ENCODE measurements at regions not wholly inside any gene's neighbourhood (a gene's known extent, or its start where the extent isn't known, plus 50 kb on each side); places are given as distances from the start of the nearest gene placed in this dataset.
"Not testable (repeated sequence)": the region's sequence is repeated elsewhere in the genome, so short reads cannot be mapped to it uniquely, and the experiment has no call there.

DNA sequence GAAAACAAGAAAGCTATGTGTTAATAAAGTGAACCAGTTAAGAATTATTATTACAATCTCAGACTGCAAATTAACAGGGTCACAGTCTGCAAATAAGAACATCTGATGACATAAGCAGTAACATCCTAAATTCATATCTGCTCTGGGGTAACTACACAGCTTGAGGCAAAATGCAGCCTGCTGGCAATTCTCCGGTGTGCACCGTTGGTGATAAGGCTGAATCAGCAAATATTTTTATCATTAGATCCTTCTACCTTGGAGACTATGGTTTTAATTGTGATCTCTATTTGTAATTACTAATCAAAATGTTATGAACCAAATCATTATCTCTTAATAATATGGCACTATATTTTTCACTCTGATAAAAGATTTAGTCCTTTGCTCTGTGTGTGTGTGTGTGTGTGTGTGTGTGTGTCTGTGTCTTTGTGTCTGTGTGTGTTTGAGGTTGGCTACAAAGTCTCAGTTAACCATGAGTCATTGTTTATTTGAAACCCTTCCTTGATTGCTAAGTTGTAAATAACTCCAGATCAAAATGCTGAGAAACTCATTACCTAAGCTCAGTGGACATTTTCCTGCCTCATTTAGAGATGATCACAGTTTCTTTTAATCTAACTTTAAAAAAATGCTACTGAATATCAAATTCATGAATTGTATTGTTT lies 442.6 kb downstream of the GXYLT1 start:
- peak; percentile 24 for DNase-seq (ENCODE audit: low read depth, low spot score)
- no peak overlapping the region for H3K27ac ChIP-seq

DNA sequence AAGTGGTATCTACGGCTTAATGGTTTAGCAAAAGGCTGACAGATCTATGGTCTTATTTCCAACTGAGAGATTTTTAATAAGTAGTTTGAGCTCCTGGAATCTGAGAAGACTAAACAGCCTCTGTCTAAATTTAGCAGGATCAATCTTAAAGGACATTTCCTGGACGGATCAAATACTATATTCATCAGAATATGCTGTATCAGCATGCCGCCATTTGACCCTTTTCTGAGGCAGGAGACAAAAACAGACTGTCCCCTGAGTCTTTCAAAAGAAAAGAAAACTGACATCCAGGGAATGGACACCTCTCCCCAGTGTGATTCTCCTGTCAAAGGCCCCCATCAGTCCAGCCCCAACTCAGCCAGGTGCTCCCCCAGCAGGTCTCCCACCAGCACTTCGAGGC lies 443.7 kb downstream of the GXYLT1 start:
- no peak for DNase-seq (ENCODE audit: low read depth, low spot score)
- no peak overlapping the region for H3K27ac ChIP-seq

DNA sequence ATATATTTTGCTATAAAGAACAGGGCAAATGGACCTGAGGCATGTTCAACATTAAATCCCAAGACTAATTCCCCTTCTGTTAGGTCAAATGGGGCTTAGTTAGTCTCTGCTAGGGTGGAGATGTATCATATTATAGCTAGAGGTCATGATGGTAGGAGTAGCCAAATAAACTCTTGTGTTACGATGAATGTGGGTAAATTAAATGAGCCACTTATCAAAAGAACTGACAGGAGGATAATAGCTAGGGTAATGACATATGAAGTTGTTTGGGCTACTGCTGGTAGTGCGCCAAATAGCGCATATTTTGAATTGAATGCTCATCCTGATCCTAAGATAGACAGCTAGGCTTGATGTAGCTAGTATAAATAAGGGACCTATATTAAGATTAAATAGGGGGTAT lies 445.0 kb downstream of the GXYLT1 start:
- no peak for DNase-seq (ENCODE audit: low read depth, low spot score)
- no peak overlapping the region for H3K27ac ChIP-seq

DNA sequence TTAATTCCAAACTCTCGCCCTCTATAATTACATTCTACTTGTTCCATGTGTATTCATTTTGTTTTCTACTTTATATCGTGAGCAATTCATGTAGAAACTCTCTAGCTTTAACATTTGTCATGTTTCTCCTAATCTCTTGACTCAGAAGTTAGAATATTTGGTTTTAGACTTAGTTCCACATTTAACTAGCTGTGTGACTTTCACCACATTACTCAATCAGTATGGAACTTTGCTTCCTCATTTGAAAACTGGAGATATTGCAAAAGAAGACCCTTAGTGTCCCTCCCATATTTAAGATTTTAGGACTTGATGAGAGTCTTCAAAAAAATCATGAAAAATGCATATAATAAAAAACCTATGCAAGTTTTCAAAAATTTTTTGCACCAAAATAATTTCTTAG lies 447.5 kb downstream of the GXYLT1 start:
- no peak overlapping the region for H3K27ac ChIP-seq
- DNase-seq (ENCODE audit: low read depth, low spot score) = no peak

DNA sequence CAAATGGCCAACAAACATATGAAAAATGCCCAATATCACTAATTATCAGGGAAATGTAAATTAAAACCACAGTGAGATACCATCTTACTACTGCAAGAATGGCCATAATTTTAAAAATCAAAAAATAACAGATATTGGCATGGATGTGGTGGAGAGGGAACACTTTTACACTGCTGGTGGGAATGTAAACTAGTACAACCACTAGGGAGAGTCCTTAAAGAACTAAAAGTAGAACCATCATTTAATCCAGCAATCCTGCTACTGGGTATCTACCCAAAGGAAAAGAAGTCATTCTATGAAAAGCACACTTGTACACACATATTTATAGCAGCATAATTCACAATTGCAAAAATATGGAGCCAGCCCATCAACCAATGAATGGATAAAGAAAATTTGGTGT lies 459.7 kb downstream of the GXYLT1 start:
- no peak for DNase-seq (ENCODE audit: low read depth, low spot score)
- H3K27ac ChIP-seq = no peak overlapping the region

DNA sequence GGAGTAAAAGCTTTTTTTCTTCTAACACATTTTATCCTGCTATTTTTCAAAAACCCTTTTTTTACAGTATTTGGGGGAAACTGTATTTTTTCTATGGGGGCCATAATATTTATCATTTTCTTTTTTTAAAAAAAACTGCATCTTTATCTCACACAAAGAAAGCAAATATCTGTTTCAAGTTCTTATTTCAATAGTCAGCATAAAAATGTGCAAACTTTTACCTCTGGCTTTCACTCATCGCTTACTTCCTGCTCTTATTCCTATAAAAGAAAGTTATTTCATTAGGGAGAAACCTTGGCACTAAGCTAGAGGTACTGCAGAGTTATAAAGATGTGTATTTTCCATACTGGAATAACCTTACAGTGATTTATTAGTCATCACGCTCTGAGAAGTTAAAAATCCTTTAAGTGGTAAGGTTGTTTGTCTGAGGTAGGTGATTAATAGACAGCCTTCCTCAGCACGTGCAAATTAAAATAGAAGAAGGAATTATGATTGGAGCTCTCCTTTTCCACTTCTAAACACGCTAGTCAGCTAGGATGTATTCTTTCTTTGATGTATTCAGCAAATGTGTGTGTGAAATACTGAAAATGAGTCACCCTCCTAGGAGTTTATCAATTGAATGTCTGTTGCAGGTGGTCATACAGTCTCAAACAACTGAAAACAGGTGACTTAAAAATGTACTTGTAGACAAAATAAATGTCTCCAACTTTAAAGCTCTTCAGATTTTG lies 461.0 kb downstream of the GXYLT1 start:
- no peak for DNase-seq (ENCODE audit: low read depth, low spot score)
- H3K27ac ChIP-seq = no peak overlapping the region

DNA sequence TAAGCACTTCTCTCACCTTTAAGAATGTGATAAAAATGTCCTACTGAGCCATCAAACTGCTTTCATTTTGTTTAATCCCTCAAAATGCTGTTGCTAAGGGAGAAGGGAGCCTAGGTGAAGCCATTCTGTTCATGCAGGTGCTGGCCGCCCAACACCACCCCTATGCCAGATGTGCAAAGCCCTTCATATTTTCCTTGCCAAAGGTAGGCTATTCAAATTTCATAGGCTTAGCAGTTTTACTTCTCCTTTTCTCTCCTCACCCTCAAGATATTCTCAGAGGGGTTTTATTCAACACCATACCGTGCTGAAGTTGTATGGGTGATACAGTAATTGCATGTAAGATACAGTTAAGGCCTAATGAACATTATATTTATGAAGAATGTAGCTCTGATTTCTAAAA lies 461.7 kb downstream of the GXYLT1 start:
- H3K27ac ChIP-seq = no peak overlapping the region
- no peak for DNase-seq (ENCODE audit: low read depth, low spot score)

DNA sequence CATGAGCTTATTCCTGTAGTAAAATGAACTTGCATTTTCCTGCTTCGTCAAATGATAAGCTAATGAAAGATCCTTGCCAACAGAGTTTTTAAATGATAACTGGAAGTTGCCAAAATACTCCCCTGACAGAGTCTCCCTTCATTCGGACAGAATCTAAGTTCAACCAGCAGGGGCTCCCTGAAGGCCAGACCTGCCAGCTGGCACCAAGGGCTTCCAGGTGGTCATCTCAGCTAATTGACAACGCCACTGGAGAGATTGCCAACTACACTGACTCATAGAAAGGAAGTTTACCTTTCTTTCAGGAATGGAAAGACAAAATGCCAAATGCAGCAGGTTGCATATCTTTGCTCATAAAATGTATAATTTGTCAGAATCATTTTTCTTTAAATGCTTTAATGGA lies 462.8 kb downstream of the GXYLT1 start:
- no peak overlapping the region for H3K27ac ChIP-seq
- DNase-seq (ENCODE audit: low read depth, low spot score) = no peak

DNA sequence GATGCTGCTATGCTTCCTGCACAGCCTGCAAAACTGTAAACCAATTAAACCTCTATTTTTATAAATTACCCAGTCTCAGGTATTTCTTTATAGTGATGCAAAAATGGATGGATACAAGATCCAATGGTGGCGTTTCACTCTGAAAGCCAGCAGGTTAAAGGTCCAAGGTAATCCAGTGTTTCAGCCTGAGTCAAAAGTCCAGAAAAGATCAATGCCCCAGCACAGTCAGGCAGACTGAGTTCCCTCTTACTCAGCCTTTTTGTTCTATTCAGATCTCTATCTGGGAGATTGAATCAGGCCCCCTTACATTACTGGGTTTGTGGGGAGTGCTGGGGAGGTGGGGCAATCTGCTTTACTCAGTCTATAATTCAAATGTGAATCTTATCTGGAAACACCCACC lies 464.5 kb downstream of the GXYLT1 start:
- DNase-seq (ENCODE audit: low read depth, low spot score) = no peak
- no peak overlapping the region for H3K27ac ChIP-seq

DNA sequence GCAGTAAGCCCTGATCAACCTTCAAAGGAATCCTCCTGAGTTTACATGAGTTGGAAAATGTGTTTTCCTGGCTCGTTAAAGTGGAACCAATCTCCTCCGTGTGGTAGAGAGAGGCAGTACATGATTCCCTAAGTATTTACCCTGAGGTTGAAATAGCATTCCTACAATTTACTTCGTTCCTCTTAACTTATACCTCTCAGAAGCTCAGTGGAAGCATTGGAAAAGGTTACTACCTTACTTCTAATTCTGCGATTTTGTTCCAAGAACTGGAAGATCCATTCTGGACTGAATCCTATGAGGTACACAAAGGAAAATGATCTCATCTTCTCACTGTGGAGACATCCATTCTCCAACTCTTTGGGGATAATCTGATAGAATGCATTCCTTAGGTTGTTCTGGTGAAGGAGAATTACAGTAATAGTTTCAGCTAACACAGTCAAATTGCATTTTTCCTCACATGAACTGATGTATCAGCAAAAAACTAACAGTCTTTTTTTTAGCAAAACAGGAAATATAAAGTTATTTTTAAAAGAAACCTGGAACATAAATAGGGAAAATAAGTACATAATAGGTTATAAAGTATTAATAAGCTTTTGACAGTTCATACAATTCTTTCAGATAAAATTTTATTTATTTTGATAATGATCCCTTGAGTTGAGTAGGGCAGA lies 475.6 kb downstream of the PDZRN4 start:
- DNase-seq (ENCODE audit: low read depth, low spot score) = no peak
- H3K27ac ChIP-seq = no peak overlapping the region

DNA sequence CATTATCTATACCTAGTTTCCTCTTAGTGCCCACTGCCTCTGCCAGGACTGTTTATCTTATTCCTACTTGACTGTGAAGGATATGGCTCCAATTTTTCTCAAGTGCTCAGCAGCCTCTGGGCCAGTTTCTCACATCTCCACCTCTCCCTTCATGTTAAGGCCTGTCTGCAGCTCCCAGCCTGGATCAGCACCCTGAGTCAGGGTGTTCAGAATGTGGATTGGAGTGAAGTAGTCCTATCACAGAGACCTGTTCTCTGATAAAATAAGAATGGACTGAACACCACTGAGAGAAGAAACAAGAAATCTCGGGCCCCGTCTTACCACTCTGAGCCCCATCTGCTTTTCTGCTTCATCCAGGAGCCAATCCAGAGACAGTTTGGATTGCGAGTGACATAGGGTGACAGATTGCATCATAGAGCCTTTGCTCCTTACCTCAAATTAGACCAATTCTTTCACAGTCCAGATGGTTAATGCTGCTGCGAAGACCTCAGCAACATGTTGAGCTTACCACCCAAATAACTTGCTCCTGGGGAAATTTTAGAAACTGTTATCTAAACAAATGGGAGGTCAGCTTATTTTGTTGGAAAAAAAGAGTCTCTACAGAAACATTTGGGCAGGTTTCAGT lies 473.1 kb downstream of the PDZRN4 start:
- peak; percentile 10 for DNase-seq (ENCODE audit: low read depth, low spot score)
- no peak overlapping the region for H3K27ac ChIP-seq

DNA sequence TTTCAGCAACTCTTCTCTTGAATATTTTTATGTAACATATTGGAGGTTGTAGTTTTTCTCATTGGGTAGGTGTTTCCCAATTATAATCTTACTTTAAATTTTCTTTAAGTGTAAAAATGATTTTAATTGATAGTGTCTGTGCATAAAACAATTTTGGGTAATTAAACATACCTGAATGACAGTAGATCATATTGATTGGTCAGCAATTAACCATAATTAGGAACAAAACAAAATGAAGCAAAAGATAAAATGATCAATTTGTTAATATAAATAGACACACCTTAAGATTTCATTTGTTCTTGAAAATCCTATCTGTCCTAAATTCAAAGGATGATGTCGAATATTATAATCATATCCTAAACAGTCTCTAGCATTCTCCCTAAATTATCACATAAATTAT lies 468.3 kb downstream of the PDZRN4 start:
- DNase-seq (ENCODE audit: low read depth, low spot score) = no peak
- H3K27ac ChIP-seq = no peak overlapping the region

DNA sequence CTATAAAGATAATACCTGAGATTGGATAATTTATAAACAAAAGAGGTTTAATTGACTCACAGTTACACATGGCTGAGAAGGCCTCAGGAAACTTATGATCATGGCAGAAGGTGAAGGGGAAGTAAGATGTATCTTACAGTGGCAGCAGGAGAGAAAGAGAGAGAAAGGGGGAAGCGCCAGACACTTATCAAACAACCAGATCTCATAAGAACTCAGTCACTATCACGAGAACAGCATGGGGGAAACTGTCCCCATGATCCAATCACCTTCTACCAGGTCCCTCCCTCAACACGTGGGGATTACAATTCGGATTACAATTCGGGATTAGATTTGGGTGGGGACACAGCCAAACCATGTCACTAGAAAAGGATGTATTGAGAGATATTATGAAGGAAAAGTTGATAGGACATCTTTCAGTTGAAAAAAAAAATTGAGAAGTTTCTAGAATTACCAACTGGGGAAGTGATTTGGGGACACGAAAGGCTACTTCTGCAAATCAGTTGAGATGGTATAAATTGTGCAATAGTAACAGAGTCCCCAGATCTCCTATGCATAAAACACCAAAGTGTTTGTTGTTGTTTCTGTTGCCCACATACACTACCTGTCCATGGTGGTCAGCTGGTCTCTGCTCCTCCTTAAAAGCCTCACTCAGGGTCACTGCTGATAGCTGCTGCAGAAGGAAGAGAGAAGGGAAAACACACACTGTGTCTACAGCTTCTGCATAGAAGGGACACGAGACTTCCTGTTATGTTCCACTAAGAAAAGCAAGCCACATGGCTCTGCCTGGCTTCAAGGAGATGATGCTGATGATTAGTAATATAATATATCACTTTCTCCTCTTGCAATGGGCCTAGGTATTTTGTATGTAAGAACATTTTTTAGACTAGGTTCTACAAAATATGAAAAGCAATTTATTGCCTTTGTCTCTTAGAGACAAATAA lies 465.5 kb downstream of the PDZRN4 start:
- H3K27ac ChIP-seq = no peak overlapping the region
- no peak for DNase-seq (ENCODE audit: low read depth, low spot score)

DNA sequence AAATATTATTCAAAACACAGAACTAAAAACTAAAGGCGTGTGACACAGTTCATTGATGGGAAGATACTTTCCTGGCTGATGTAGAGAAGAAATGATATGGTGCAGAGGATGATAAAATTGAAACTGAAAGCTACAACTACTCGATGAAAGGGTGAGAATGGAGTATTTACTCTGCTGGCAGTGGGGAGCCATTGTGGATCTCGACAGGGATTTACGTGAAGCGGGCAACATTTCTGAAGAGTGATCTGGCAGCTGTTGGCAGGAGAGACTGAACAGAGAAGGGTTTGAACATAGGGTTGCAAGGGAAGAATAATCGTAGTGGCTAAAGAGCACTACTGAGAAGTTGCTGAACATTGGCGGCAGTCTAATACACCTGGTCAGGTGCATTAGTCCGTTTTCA lies 464.9 kb downstream of the PDZRN4 start:
- H3K27ac ChIP-seq = no peak overlapping the region
- no peak for DNase-seq (ENCODE audit: low read depth, low spot score)

DNA sequence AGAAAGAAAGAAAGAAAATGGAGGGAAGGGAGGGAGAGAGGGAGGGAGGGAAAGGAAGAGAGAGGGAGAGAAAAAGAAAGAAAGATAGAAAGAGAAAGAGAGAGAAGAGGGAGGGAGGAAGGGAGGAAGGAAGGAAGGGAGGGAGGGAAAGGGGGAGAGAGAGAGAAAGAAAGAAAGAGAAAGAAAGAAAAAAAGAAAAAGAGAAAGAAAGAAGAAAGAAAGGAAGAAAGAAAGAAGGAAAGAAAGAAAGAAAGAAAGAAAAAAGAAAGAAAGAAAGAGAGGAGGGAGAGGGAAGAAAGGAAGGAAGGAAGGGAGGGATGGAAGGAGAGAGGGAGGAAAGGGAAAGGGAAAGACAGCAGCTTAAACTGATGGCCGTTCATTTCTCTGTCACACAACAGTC lies 457.5 kb downstream of the PDZRN4 start:
- DNase-seq (ENCODE audit: low read depth, low spot score) = no peak
- H3K27ac ChIP-seq = no peak overlapping the region

DNA sequence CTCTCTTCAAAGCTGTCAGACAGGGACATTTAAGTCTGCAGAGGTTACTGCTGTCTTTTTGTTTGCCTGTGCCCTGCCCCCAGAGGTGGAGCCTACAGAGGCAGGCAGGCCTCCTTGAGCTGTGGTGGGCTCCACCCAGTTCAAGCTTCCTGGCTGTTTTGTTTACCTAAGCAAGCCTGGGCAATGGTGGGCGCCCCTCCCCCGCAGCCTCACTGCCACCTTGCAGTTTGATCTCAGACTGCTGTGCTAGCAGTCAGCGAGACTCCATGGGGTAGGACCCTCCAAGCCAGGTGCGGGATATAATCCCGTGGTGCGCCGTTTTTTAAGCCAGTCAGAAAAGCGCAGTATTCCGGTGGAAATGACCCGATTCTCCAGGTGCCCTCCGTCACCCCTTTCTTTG lies 454.7 kb downstream of the PDZRN4 start:
- H3K27ac ChIP-seq; DNase-seq (ENCODE audit: low read depth, low spot score): not testable (repeated sequence)

DNA sequence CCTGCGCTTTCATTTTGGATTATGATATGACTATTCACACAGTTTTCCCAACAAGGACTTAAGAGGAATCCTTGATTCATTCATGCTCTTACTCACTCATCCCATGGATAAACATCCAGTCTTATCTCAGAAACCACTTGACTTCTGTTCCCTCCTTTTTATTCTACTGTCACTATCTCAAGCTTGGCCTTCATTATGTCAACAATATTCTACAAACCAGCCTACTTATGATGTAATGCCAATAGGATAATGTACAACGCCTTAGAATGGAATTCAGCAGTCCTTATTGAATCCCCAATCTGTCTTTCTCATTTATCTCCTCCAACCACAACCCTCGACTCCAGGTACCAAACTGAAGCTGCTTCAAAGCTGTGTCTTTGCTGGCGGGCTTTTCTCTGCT lies 448.5 kb downstream of the PDZRN4 start:
- no peak overlapping the region for H3K27ac ChIP-seq
- no peak for DNase-seq (ENCODE audit: low read depth, low spot score)

DNA sequence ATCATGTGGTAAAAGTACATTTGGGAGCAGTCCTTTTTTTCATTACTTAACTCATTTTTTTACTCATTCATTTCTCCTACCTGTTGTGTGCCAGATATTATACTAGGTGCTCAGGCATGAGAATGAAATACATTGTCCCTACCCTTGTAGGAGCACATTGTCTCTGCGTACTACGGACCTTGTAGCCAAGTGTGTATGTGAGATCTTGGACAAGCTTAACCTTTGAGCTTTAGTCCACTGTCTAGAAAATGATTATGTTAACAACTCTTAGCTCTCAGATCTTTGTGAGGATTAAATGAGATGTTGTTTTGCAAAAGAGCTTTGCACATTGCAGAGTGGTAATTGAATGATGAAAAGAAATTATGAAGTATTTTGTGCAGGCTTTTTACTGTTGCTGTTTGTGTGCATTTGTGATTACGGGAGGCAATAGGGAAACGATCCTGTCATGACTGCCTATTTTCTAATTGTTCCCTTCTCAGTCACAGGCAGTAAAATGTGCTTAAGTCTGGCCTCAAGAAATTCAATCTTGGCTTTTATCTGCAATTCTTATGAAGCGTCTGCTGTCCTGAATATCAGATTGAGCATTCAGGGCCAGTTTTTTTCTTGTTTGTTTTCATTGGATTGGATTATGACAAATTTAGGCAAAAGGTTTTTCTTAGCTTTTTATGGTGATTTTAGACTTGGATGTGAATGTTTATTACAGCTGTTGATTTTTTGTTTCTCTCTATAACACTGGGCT lies 447.7 kb downstream of the PDZRN4 start:
- DNase-seq (ENCODE audit: low read depth, low spot score) = no peak
- H3K27ac ChIP-seq = no peak overlapping the region

DNA sequence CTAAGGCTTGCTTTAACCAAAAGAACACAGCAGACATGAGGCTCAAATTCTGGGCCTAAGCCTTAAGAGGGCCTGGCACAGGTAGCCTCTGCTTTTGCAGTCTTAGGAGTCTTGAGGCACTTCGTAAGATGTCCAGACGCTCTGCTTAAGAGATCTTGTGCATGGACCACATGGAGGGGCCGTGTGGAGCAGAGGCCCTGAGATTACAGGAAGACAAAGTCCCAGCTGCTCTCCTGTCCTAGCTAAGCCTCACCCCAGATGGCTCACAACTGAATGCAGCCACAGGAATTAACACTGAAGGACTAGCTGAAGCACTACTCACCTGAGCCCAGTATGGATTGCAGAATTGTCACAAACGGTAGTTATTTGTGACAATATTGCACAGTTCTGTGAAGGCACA lies 446.0 kb downstream of the PDZRN4 start:
- DNase-seq (ENCODE audit: low read depth, low spot score) = no peak
- no peak overlapping the region for H3K27ac ChIP-seq

DNA sequence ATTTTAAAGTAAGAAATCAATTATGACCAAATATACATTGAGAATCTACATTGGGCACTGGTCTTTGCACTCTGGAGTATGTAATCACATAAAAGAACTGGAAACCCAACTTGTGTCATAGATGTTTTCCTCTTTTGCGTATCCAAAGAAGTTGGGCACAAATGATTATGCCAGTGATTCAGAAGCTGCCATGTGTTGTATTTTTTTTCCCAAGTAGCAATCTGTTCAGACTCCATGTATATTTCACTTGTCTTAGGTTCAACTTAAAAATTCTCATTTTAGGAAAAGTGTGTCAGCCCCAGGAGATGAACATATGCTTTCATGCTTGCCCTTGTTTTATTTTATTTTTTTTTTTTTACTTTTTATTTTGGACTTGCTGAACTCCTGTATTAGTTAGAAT lies 441.5 kb downstream of the PDZRN4 start:
- no peak for DNase-seq (ENCODE audit: low read depth, low spot score)
- no peak overlapping the region for H3K27ac ChIP-seq
